Head of caudate nucleus (tissue), 42 donors: ENCODE measurements at regions not wholly inside any gene's neighbourhood (a gene's known extent, or its start where the extent isn't known, plus 50 kb on each side); places are given as distances from the start of the nearest gene placed in this dataset.

Experiments
- DNase-seq, 42 donors: peaks; one replicate each; pipeline versions ENCODE4 v3.0.0 to v3.0.0-alpha.2; 2020 to 2021; ENCODE audit warnings: mixed read lengths in 7 of 42
- intact Hi-C: fragments of 100-400 bp; cut with DNase I; formaldehyde crosslinking; loops from one replicate; pipeline ENCODE4 v1.15.0; 2022

- intact Hi-C loops = no loop called here
- DNase-seq = no peak
Observed at GRCh38 chr13:89822467-89822866, 1525.0 kb upstream of the MIR17HG start.

GRCh38 chr13:89827552-89827951 lies 1519.9 kb upstream of the MIR17HG start:
- DNase-seq = peak in 6 of 42 donors; percentile 2 to 42 (median 12)
- intact Hi-C loops = no loop called here

- no peak for DNase-seq
- intact Hi-C loops = no loop called here
Observed at GRCh38 chr13:89828506-89828905, 1519.0 kb upstream of the MIR17HG start.

GRCh38 chr13:89831157-89831556 lies 1516.3 kb upstream of the MIR17HG start:
- DNase-seq = no peak
- intact Hi-C loops = no loop called here

GRCh38 chr13:89832827-89833226 lies 1514.7 kb upstream of the MIR17HG start:
- intact Hi-C loops = no loop called here

GRCh38 chr13:89843621-89844020 lies 1503.9 kb upstream of the MIR17HG start:
- DNase-seq = no peak
- intact Hi-C loops = no loop called here

More at GRCh38 chr13:89832827-89833226, 1514.7 kb upstream of the MIR17HG start:
- DNase-seq = no peak

GRCh38 chr13:89845874-89846273 lies 1501.6 kb upstream of the MIR17HG start:
- intact Hi-C loops = no loop called here
- no peak for DNase-seq

GRCh38 chr13:89846926-89847585 lies 1500.4 kb upstream of the MIR17HG start:
- DNase-seq = no peak

GRCh38 chr13:89852570-89852969 lies 1494.9 kb upstream of the MIR17HG start:
- no peak for DNase-seq
- intact Hi-C loops = no loop called here

More at GRCh38 chr13:89846926-89847585, 1500.4 kb upstream of the MIR17HG start:
- intact Hi-C loops = no loop called here

GRCh38 chr13:89856512-89856911 lies 1491.0 kb upstream of the MIR17HG start:
- DNase-seq = no peak
- intact Hi-C loops = no loop called here

GRCh38 chr13:89857502-89857901 lies 1490.0 kb upstream of the MIR17HG start:
- DNase-seq = no peak
- intact Hi-C loops = no loop called here

- intact Hi-C loops = no loop called here
- no peak for DNase-seq
Observed at GRCh38 chr13:89862011-89862690, 1485.3 kb upstream of the MIR17HG start.

- intact Hi-C loops = no loop called here
- DNase-seq = no peak
Observed at GRCh38 chr13:89862691-89863036, 1484.8 kb upstream of the MIR17HG start.

- DNase-seq = no peak
- intact Hi-C loops = no loop called here
Observed at GRCh38 chr13:89865164-89866064, 1482.1 kb upstream of the MIR17HG start.

GRCh38 chr13:89869312-89869711 lies 1478.2 kb upstream of the MIR17HG start:
- DNase-seq = no peak
- intact Hi-C loops = no loop called here

- no peak for DNase-seq
- intact Hi-C loops = no loop called here
Observed at GRCh38 chr13:89878904-89879303, 1468.6 kb upstream of the MIR17HG start.

GRCh38 chr13:89880201-89880600 lies 1467.3 kb upstream of the MIR17HG start:
- no peak for DNase-seq
- intact Hi-C loops = no loop called here

GRCh38 chr13:89883893-89884448 lies 1463.5 kb upstream of the MIR17HG start:
- intact Hi-C loops = no loop called here

GRCh38 chr13:89890806-89891205 lies 1456.7 kb upstream of the MIR17HG start:
- intact Hi-C loops = no loop called here
- DNase-seq = no peak

More at GRCh38 chr13:89883893-89884448, 1463.5 kb upstream of the MIR17HG start:
- DNase-seq = no peak

GRCh38 chr13:89891416-89891815 lies 1456.1 kb upstream of the MIR17HG start:
- no peak for DNase-seq
- intact Hi-C loops = no loop called here
